ENCODE measurements at regions not wholly inside any gene's neighbourhood (a gene's known extent, or its start where the extent isn't known, plus 50 kb on each side); places are given as distances from the start of the nearest gene placed in this dataset.

DNA sequence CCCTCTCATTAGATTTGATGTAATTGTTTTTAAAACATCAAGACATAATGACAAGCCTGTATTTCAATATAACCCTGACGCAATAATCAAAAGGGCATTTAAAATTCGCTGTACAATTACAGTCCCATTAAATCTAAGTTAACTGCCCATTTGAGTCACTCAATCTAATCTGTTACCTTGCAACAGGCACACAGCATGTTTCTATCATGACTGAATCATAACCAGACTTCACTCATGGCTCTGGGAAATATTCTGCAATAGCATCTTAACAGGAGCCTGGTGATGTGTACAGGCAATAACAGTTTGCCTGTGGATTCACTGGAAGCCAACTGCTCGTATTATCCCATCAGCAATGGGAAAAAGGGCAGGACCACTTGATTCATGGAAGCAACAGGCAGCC is 142.3 kb upstream of the NCKAP5 start:
- DNase-seq, result no peak
- intact Hi-C loops (cut with DNase I), result no loop called here

DNA sequence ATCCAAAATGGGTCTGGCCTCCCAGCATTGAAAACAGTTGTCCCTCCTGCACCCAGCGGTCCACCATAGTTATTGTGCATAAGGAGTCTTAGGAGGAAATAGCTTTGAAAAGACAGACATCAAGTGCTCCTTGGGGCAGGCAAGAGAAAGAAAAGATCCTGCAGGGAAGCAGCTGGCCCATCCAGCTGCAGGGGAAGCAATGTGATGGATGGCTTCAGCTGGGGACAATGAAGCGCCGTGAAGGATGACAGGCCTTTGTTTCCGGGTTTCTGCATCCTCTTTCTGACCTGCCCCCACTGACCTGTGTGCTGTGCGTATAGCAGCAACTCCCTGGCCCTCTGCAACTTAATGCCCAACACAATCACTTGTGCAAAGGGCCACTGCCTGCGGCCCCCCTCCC is 142.9 kb upstream of the NCKAP5 start:
- intact Hi-C loops (cut with DNase I), result no loop called here
- peak in 12 of 42 donors; percentile 9 to 53 (median 40) for DNase-seq

DNA sequence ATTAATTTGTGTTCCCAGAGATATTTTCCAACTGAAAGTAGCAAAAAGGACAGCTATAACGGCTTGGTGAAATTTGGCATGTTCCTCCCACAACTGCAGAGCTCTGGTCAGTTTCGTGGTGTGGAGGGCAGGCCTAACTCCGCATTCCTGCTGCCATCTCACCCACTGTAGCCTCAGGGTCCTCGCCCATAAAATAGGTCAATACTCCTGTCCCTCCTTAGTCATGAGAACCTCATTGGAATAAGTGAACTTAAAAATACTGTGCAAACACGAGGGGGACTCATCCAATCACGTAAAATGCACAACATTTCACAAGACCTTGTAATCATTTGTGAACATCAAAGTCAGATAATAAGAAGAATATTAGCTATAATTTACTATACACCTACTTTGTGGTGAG is 143.5 kb upstream of the NCKAP5 start:
- intact Hi-C loops (cut with DNase I), result no loop called here
- DNase-seq, result no peak

DNA sequence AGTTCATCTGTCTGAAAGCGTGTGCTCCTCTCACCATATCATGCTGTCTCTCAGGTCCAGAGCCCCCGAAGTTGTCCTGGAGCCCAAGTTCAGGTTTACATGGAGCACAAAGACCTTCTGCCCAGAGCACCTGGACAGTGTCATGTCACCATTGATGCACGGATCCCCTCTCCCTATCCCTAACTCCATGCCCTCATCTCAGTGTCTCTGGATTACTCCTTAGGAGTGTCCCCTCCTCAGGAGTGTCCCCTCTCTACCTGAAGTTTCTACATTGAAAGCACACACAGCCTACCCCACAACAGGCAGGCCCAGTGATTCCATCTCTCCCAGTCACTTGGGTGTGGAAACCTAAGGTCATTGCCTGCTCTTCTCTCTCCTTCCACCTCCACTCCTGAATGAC is 144.1 kb upstream of the NCKAP5 start:
- intact Hi-C loops (cut with DNase I), result no loop called here
- no peak for DNase-seq

DNA sequence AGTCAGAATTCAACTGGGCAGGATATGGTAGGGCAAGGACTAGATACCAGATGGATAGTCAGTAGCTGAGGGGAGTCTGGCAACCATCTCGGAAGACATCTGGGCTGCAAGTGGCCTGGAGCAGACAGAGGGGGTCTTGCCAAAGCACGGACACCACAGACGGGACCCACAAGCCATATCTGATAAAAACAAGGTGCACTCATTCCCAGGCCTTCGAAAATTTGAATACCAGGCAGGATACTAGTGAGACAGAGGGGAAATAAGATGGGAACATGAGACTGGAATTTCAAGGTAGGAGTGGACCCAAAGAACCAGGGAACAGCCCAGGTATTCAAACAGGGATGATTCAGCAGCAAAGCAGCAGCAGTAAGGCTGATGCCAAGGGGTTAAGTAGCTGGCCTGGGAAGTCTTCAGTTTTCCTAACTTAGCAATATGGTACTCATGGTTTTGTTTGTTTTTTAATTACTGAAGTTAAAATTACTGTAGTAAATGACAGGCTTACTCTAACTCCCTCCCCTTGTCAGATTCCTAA is 144.9 kb upstream of the NCKAP5 start:
- no peak for DNase-seq
- intact Hi-C loops (cut with DNase I), result no loop called here

DNA sequence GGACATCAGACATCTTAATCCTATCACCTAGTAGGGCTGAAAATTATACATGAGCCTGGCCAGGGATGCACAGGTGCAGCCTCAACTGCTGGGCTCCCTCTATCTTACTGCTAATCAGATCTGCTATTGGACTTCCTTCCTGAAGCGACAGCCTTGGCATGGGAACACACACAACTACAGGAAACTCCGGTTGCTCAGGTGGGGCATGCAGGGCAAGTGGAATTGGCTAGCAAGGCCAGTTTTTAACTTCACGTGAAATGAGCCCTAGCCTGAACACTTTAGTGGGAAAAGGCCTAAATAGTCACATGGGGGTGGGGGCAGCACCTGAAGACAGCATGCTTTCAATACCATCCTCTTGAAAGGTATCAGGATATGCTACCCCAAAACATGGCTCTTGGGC is 147.9 kb upstream of the NCKAP5 start:
- intact Hi-C loops (cut with DNase I), result no loop called here
- DNase-seq, result no peak

- DNase-seq, result no peak
These were observed 149.2 kb upstream of the NCKAP5 start for GRCh38 chr2:133717497-133717896.

DNA sequence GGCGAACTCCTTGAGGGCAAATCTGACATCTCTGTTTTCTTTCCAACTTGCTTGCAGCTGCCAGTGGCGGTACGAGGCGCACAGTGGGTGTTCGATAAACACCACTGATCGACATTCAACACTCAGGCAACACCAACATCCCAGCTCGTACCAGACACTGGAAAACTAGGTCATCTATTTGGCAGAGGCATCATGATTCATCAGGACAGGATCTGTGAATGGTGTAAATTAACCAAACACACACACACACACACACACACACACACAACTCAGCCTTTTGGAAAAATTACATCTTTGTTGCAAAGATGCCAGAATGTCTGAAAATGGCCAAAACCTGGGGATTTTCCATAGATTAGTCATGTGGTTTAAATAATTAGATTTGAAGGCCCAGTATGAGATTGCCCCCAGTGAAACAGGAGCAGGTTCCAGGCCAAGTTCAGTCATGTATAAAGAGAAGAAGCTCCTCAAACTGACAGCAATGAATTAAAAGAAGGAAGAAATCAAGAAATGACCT is 150.5 kb upstream of the NCKAP5 start:
- peak in 35 of 42 donors; percentile 6 to 78 (median 26) for DNase-seq
- intact Hi-C loops (cut with DNase I), result no loop called here

More at GRCh38 chr2:133717497-133717896, 149.2 kb upstream of the NCKAP5 start:
- intact Hi-C loops (cut with DNase I), result no loop called here

- DNase-seq, result no peak
- intact Hi-C loops (cut with DNase I), result no loop called here
These were observed 152.2 kb upstream of the NCKAP5 start for GRCh38 chr2:133720429-133720828.

DNA sequence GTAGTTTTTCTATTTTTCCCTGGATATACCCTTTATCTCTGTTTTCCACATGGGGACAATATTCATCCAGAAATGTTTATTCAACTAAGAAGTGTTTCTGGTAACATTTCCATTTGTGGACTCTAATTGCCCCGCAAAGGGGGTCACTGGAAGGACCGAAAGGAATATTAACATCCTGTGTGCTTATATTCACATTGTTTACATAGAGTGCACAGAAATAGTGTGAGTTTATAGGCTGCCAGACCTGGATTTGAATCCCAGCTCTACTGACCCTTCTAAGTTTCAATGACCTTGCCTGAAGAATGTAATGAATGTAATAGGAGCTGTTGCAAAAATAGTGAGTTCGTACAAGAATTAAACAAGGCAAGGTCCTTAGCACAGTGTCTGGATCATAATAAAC is 152.9 kb upstream of the NCKAP5 start:
- intact Hi-C loops (cut with DNase I), result no loop called here
- no peak for DNase-seq

DNA sequence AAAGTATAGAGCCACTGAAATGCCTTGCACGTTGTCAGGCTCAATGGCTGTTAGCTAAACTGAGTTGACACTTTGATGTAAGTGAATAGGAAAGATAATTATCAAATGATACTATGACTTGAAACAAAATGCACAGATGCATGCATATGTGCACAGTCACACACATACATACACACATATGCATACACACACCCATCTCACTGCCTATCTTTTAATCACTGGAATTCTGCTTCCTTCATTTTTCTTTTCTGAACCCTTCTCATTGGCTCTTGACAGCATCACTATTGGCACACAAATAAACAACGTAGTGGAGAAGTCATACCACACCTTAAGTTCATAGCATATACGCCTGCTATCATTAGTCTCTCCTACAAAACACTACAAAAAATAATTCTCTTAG is 154.9 kb upstream of the NCKAP5 start:
- intact Hi-C loops (cut with DNase I), result no loop called here
- DNase-seq, result no peak

GRCh38 chr2:133726973-133727372 is 158.7 kb upstream of the NCKAP5 start:
- DNase-seq, result no peak
- intact Hi-C loops (cut with DNase I), result no loop called here

GRCh38 chr2:133732059-133732458 is 163.8 kb upstream of the NCKAP5 start:
- DNase-seq, result no peak
- intact Hi-C loops (cut with DNase I), result no loop called here

- intact Hi-C loops (cut with DNase I), result no loop called here
- DNase-seq, result peak in 1 of 42 donors; percentile 11
These were observed 165.0 kb upstream of the NCKAP5 start for GRCh38 chr2:133732982-133733900.

GRCh38 chr2:133733901-133734255 is 165.6 kb upstream of the NCKAP5 start:
- intact Hi-C loops (cut with DNase I), result no loop called here
- DNase-seq, result no peak

- intact Hi-C loops (cut with DNase I), result no loop called here
- DNase-seq, result no peak
These were observed 166.6 kb upstream of the NCKAP5 start for GRCh38 chr2:133734716-133735495.

- no peak for DNase-seq
- intact Hi-C loops (cut with DNase I), result no loop called here
These were observed 168.4 kb upstream of the NCKAP5 start for GRCh38 chr2:133736674-133737073.

GRCh38 chr2:133737242-133737993 is 169.2 kb upstream of the NCKAP5 start:
- intact Hi-C loops (cut with DNase I), result no loop called here
- no peak for DNase-seq

- no peak for DNase-seq
- intact Hi-C loops (cut with DNase I), result no loop called here
These were observed 170.8 kb upstream of the NCKAP5 start for GRCh38 chr2:133739039-133739438.

All from head of caudate nucleus (tissue), 42 donors.